ENCODE measurements at regions not wholly inside any gene's neighbourhood (a gene's known extent, or its start where the extent isn't known, plus 50 kb on each side); places are given as distances from the start of the nearest gene placed in this dataset.
A peak's percentile ranks its signal among the peaks of the same experiment; 100 is the strongest.

DNA sequence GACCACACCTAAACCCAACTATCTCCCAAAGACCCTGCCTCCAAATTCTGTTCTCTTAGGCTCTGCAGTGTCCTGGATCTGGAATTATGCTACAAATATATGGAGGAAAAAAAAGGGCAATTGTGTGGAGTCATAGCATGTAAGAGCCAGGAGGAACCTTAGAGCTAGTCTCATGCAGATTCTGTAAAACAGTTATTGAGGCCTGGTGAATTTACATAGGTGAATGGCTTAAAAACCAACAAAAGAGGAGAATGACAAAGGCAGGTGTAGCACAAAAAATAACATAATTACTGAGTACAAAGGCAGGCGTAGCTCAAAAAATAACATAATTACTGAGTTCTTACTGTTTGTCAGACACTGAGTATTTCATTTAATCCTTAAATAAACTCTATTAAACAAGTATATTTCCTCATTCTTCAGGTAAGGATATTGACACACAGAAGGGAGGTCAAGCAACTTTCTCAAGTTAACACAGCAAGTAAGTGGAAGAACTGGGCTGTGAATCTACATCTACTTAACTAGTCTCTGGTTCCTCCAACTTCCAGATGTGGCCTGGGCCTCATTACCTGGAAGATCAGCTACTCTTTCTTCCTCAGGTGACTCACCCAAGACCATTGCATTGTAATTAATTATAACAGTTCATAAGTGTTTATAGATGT, 938.9 kb upstream of the TENM4 start:
- DNase-seq (ENCODE audit: low read depth, low spot score): no peak

DNA sequence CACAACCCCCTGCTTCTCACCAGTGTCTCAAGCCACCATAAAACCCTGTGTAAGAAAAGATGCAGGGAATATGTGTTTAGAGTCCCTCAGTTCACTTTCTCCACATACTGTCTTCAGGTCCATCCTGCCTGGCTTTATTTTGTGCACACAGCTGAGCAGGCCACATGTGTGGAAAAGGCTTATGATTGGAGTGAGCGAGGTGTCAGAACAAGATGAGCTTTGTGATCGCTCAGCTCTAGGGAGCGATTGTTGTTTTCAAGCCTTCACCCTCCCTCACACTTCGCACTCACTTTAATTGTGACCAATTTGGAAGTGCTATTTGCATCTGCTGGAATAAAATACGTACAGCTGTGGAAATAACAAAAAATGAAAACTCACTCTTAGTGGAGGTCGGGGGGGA, 931.1 kb upstream of the TENM4 start:
- no peak for DNase-seq (ENCODE audit: low read depth, low spot score)

DNA sequence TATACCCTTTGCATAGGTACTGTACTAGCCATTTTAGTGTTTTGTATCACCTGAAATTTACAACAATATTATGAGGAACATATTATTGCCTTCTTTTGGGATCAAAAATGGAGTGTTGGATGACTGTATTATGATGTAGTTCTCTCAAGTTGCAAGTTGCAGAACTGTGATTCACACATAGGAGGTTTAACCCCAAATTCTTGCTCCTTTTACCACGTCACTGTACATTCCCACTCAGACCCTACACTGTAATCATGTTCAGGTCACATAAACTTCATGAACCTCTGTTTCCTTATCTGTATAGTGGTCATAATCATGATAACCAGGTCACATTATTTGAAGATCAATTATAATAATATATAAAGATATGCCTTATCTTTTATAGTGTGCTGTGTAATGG, 925.1 kb upstream of the TENM4 start:
- DNase-seq (ENCODE audit: low read depth, low spot score): no peak

DNA sequence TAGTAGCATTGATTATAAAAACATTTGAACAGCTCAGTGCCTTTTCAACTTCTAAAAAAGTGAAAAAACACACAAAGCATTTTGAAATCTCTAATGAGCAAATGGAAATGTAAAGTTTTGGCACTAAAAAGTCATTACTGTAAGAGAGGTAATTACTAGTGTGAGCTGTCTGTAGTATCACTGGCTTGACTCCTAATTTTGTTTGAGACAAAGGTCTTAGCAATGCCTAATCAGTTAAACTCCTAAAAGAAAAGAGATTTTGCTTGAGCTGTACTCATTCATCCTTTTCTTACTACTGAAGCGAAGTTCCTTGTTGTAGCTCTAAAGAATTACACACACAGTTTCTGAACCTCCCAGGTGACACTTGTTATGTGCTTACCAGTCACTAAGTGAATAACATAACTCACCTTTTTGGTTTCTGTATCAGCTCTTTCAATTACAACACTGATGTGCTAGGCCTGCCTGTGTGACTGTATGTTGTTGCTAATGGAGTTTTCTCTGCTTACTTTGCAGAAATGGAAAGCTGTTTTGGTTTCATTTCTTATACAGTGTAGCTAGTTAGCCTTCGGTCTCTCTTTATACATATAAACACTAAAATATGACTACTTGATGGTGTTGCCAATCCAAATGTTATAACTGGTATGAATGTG, 924.4 kb upstream of the TENM4 start:
- DNase-seq (ENCODE audit: low read depth, low spot score): peak; percentile 3

DNA sequence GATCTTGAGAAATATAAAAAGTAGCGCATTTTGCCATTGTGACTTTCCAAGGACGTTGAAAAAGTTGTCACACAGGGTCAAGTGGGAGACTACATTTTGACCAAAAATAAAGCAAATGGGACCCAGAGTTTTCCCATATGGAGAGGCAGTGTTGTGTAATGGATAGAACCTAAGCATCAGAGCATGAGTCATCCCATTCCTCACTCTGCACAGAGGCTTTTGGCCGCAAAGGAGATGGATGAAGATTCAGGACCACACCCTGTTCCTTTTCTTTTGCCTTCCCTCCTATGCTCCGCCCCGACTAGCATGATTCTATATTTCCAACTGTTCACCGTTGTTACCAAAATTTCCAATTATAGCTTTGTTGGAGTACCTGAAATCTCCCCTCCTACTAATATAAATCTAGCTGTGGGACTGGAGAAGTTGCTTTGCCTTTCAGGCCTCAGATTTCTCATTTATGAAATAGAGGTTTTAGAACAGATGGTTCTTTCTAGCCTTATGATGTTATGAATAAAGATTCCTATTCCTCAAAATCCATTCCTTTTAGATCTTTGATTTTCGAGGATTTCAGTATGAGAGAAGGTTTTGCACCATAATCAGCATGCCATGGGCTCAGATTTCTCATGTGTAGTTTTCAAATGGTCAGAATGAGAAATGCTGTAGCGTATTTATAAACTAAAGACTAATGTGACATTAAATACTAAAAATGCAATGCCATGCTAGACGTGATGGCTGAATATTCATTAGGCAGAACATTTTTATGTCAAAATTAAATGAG, 921.9 kb upstream of the TENM4 start:
- DNase-seq (ENCODE audit: low read depth, low spot score): no peak

DNA sequence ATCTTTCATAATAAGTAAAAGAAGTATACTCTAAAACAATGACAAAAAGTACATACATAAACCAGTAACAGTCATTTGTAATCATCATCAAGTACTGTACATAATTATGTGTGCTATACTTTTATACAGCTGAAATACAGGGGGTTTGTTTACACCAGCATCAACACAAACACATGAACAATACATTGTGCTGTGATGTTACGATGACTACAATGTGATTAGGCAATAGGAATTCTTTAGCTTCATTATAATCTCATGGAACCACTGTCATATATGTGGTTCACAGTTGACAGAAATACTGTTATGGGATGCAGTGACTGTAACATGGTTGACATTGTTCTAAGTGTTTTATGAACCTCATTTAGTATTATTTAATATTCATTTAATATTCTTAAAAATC, 914.4 kb upstream of the TENM4 start:
- DNase-seq (ENCODE audit: low read depth, low spot score): no peak

DNA sequence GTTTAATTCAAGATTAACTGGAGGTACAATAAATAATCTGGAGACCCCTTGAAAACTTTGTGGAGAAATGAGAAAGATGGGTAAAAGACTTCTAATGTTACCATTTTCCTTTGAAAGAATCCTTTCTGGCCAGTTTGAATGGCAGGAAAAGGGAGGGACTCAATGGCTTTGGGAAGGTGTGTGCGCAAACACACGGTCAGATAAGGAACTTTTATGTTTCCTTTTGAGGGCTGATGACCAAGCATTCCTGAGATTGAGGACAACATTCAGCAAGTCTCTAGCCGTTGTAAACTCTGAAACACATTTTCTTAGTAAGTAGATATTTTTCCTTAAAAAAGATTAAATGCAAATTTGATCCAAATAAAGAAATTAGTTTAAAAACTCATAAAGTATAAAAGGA, 909.7 kb upstream of the TENM4 start:
- no peak for DNase-seq (ENCODE audit: low read depth, low spot score)

DNA sequence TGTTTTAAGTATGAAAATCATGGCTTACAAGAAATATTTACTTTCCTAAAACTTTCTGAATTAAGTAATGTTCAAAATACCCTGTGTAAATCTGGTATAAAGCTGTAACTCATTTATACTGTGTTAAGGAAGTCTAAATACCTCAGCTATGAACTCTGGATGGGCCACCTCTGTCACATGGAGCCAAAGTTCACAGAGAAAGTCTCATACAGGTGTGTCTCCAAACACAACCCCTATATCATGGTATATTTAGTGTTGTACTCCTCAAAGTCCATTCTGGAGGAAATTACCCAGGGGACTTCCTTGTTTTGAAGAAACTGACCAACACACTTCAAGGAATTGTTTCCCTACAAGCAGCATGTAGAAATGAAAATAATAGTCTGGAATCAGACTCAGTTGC, 909.2 kb upstream of the TENM4 start:
- no peak for DNase-seq (ENCODE audit: low read depth, low spot score)

DNA sequence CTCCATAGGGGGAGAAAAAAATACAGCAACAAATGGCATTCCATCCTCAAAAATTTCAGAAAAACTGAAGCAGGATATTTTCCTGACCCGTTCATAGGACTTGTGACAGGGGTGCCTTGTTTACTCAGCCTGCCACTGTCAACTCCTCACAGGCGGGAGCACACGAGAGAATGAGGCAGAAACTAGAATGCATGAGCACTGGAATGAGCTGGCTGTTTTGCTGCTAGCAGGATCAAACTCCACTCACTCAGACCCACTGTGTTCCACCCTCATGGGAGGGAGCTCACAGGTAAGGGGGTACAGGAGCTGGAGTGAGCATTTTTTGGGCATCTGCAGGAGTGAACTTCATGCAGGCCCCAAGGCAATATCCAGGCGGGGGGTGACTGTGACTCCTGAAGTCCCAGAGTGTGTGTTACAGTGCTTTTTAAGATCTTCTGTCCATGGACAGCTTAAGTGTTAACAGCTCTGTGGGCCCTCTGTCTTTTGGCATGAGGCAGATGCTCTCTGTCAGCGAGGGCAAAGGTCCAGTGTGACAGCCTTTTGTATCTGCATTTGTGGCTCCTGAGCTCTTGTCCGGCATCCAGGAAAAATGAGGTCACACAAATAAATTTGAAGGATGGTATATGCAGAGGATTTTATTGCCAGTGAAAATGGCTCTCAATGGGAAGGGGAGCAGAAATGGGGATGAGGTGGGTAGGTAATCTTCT, 905.7 kb upstream of the TENM4 start:
- no peak for DNase-seq (ENCODE audit: low read depth, low spot score)

DNA sequence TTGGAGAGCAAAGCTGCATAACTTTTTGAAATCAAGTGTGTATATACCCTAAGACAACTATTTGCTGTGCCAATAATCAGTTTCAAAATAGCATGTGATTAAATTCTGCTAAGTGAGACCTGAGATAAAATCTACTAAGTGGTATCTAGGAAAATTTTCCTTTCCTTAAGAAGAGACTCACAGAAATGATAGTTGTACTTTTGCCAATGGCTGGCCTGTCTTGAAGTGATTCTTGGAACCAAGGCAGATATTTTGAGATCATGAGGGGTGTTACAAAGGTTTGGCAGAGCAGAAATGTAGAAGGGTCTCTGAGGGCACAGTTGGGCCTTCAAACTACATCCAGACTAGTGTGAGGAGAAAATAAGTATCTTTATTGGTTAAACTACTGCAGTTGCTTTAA, 902.6 kb upstream of the TENM4 start:
- DNase-seq (ENCODE audit: low read depth, low spot score): no peak

DNA sequence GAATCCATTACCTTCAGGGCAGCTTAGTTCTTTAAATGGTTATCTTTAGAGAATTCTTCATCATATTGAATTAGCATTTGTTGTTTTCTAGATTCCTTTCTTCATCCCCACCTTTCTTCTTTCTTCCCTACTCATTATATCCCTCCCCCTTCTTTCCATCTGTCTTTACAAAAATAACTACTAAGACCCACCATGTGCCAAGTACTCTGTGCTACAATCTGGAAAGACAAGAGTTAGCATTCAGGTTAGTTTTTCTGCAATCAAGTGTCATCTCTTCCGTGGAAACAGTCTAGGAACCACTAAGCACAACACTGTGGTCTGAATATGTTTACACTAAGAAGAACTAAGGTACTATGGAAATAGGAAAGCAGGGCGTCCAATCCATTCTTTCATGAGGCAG, 897.4 kb upstream of the TENM4 start:
- DNase-seq (ENCODE audit: low read depth, low spot score): no peak

DNA sequence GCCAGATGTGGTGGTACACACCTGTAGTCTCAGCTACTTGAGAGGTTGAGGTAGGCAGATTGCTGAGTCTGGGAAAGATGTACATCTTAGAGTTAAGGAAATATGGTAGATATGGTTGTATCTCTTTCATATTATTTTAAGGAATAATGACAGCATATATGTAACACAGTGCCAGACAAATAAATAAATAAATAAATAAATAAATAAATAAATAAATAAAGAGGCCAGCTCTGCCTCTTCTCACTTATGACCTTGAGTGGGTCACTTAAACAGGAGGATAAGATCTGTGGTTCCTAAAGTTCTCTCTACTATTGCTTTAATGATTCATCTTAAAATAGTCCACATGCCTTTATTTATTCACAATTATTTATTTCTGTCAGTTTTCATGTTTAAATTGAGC, 890.9 kb upstream of the TENM4 start:
- no peak for DNase-seq (ENCODE audit: low read depth, low spot score)

DNA sequence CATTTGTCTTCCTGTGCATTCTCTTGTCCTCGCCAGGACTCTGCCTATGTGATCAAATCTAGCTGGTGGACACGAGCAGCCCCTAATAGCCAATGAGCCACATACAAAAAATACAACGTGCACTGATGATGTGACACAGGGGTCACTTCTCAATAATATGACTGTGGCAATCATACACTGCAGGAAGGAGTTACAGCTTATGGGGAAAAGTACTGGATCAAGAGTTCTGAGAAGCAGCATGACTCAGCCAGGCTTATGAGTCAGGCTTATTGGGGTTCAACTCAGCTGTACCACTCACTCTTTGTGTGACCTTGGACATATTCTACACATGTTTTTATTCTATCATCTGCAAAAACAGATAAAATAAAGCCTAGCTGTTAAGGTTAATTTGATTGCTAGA, 889.4 kb upstream of the TENM4 start:
- DNase-seq (ENCODE audit: low read depth, low spot score): peak; percentile 41

DNA sequence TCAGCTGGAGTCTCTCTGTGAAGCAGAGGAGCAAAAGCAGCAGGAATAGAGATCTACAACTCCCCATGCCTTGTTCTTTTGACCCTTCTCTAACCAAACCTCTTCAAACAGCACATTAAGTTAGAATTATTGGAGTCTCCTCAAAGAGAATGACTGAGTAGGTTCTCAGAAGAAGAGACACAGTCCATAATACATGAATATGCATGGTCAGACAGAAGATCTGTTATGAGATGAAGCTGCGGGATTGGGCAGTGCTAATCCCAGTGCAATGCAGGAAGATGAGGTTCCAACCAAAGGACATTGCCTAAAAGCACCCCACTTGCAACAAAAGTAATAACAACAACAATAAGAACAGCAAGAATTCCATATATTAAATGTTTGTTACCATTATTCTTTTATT, 887.9 kb upstream of the TENM4 start:
- no peak for DNase-seq (ENCODE audit: low read depth, low spot score)

DNA sequence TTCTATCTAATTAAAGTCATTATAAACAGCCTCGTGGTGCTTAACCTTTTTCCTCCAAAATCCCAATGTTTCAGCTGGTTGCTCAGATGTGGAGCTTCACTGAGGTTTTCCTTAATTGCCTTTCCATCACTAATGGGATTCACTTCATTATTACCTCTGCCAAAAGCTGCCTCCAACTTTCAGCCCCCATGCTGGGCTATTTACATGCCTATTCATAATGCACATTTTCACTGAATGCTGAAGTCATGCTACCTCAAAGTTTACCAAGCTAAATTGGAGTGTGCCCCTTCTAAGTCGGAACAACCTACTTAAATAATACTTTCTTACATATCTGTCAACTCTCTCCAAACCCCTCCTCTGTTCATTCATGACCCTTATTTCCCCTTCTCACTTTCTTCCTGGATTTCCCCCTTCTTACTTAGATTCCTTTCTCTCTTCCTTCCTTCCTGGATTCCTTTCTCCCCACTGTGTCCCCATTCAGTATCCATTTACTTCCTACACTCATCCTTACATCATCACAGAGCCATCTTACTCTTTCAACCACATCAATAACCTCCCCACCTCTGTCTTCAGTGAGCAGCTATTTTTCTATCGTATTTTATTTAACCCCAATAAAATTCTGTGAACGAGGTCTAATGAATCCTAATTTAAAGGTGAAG, 887.3 kb upstream of the TENM4 start:
- DNase-seq (ENCODE audit: low read depth, low spot score): peak; percentile 13

DNA sequence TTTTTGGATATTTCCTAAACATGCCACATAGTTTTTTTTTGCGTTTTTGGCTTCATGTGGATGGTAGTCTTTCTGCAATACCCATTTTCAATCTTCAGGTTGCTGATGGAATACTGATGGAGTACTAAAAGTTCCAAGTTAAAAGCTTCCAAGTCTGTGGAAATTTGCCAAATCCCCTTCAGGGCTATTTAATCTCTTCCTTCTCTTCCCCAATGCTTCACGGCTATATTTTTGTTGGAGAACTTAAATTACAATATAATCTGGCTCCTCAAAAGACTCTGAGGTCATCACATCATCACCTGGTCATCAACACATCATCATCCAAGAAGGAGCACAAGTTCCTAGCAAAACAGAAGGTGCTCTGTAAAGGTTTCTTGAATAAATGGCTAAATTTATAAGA, 881.0 kb upstream of the TENM4 start:
- DNase-seq (ENCODE audit: low read depth, low spot score): no peak

DNA sequence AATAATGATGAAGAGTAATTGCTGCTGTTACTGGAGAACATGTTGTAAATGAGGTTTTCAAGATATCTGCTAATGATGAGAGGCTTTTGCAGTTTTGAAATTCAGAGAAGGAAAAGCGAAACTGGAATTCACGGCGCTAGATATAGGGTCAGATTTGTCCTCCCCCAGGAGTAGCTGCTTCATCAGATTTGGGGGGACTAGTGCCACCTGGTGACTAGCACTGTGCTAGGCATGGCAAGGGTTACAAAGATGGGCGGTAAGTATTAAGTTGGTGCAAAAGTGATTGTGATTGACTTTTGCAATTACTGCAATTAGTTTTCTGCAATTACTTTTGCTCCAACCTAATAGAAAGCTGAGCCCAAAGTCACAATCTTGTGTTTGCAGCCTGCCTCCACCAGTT, 879.9 kb upstream of the TENM4 start:
- DNase-seq (ENCODE audit: low read depth, low spot score): no peak

DNA sequence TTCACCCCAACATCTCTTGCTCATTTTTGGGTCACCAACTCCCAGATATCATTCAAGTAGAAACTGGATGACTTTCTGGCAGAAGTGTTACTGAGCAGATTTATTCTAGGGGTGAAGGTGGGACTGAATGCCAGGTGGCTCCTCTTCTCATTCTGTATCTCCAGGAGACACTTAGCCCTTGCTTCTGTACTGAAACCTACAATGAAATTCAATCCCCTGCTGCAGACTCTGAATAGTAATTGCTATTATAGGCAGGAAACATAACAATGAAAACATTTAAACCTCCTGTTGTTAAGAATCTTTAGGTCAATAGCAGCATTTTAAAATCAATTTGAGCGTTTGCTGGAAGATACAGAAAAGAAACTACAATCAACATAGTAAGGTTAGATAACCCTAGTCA, 879.4 kb upstream of the TENM4 start:
- DNase-seq (ENCODE audit: low read depth, low spot score): no peak

DNA sequence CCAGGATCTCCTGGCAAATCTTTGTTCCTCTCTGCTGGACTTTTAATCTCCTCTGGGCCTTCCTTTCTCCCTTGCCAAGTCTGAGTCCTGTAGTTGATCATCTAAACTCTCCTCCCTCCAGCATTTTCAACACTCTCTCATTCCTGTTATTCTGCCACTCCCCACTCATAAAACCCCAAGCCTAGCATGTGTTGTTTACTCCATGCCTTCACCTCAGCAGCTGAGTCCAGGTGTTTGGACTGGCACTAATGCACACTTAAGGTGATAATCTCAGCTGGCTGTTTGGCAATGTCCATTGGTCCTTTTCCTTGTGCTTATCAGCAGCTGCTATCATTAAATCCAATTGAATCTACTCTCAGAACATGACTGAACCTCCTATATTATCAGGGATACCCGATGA, 876.8 kb upstream of the TENM4 start:
- no peak for DNase-seq (ENCODE audit: low read depth, low spot score)

DNA sequence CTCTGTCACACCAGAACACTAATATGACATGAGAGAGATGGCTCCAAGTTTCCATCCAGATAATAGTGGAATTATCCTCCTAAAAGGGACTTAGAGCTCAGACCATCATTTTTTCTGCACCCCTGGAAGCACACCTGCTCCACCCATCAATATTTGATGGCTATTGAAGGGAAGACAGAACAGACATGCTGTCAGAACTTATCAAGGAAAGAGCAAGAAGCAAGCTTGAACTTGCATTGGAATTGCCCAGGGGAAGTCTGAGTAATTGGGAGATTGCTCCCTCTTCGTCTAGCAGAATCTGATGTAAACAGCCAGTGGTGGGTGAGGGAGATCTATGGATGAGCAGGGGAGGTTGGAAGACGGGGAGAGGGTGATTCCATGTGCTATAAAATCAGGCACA, 874.4 kb upstream of the TENM4 start:
- DNase-seq (ENCODE audit: low read depth, low spot score): no peak

DNA sequence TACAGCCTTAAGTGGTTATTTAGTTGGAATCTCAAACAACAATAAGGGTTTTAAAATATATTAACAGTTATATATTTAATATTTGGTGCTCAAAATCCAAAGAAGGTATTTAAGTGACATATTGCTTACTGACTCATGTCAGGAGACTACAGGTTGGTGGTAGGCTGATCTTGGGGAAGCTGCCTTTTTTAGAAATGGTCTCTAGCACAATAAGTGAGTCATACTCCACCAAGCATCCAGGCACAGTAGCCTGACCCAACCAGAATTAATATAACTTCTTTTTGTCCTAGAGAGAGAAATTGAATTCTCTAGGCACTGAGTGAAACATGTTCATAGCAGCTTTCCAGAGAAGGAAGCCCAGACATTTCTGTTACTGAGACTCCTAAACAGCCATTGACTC, 868.5 kb upstream of the TENM4 start:
- no peak for DNase-seq (ENCODE audit: low read depth, low spot score)

DNA sequence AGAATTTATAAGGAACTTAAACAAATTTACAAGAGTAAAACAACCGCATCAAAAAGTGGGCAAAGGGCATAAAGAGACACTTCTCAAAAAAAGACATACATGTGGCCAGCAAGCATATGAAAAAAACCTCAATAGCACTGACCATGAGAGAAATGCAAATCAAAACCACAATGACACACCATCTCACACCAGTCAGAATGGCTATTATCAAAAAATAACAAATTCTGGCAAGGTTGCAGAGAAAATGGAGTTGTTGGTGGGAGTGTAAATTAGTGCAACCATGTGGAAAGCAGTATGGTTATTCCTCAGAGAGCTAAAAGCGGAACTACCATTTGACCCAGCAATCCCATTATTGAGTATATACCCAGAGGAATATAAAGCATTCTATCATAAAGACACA, 866.8 kb upstream of the TENM4 start:
- peak; percentile 70 for DNase-seq (ENCODE audit: low read depth, low spot score)
